ENCODE measurements at regions not wholly inside any gene's neighbourhood (a gene's known extent, or its start where the extent isn't known, plus 50 kb on each side); places are given as distances from the start of the nearest gene placed in this dataset.

- intact Hi-C loops (cut with DNase I): no loop called here
- DNase-seq: peak in 4 of 42 donors; percentile 5 to 39 (median 19)
These were observed 190.0 kb downstream of the EMP1 start for GRCh38 chr12:13386323-13387039.

- DNase-seq: no peak
- intact Hi-C loops (cut with DNase I): no loop called here
These were observed 186.9 kb downstream of the EMP1 start for GRCh38 chr12:13383379-13383778.

- no peak for DNase-seq
- intact Hi-C loops (cut with DNase I): no loop called here
These were observed 183.8 kb downstream of the EMP1 start for GRCh38 chr12:13380297-13380696.

- intact Hi-C loops (cut with DNase I): no loop called here
- DNase-seq: no peak
These were observed 183.1 kb downstream of the EMP1 start for GRCh38 chr12:13379531-13380188.

- intact Hi-C loops (cut with DNase I): no loop called here
- DNase-seq: no peak
These were observed 181.2 kb downstream of the EMP1 start for GRCh38 chr12:13377698-13378097.

- intact Hi-C loops (cut with DNase I): no loop called here
- no peak for DNase-seq
These were observed 180.3 kb downstream of the EMP1 start for GRCh38 chr12:13376610-13377373.

GRCh38 chr12:13375583-13376345 lies 179.2 kb downstream of the EMP1 start:
- no peak for DNase-seq
- intact Hi-C loops (cut with DNase I): no loop called here

- intact Hi-C loops (cut with DNase I): no loop called here
- peak in 11 of 42 donors; percentile 3 to 46 (median 19) for DNase-seq
These were observed 178.3 kb downstream of the EMP1 start for GRCh38 chr12:13374793-13375192.

- no peak for DNase-seq
- intact Hi-C loops (cut with DNase I): no loop called here
These were observed 177.3 kb downstream of the EMP1 start for GRCh38 chr12:13373803-13374202.

- DNase-seq: no peak
- intact Hi-C loops (cut with DNase I): no loop called here
These were observed 176.6 kb downstream of the EMP1 start for GRCh38 chr12:13373131-13373530.

GRCh38 chr12:13372386-13372785 lies 175.9 kb downstream of the EMP1 start:
- intact Hi-C loops (cut with DNase I): no loop called here

GRCh38 chr12:13371797-13372196 lies 175.3 kb downstream of the EMP1 start:
- intact Hi-C loops (cut with DNase I): no loop called here
- no peak for DNase-seq

More at GRCh38 chr12:13372386-13372785, 175.9 kb downstream of the EMP1 start:
- no peak for DNase-seq

- DNase-seq: no peak
- intact Hi-C loops (cut with DNase I): no loop called here
These were observed 174.8 kb downstream of the EMP1 start for GRCh38 chr12:13371367-13371766.

- intact Hi-C loops (cut with DNase I): loop anchor here (10.0 kb wide), 1 partner anchor 165 kb away; no protein-coding TSS in a partner anchor
These were observed 173.0 kb downstream of the EMP1 start for GRCh38 chr12:13369474-13370056.

GRCh38 chr12:13368971-13369370 lies 172.4 kb downstream of the EMP1 start:
- intact Hi-C loops (cut with DNase I): loop anchor here (10.0 kb wide), 1 partner anchor 166 kb away; no protein-coding TSS in a partner anchor
- no peak for DNase-seq

More at GRCh38 chr12:13369474-13370056, 173.0 kb downstream of the EMP1 start:
- DNase-seq: no peak

- intact Hi-C loops (cut with DNase I): loop anchor here (10.0 kb wide), 1 partner anchor 166 kb away; no protein-coding TSS in a partner anchor
- DNase-seq: no peak
These were observed 171.9 kb downstream of the EMP1 start for GRCh38 chr12:13368431-13368830.

GRCh38 chr12:13367973-13368372 lies 171.4 kb downstream of the EMP1 start:
- intact Hi-C loops (cut with DNase I): loop anchor here (10.0 kb wide), 1 partner anchor 167 kb away; no protein-coding TSS in a partner anchor
- DNase-seq: no peak

- DNase-seq: no peak
- intact Hi-C loops (cut with DNase I): loop anchor here (10.0 kb wide), 1 partner anchor 169 kb away; no protein-coding TSS in a partner anchor
These were observed 169.3 kb downstream of the EMP1 start for GRCh38 chr12:13365748-13366366.

Data from head of caudate nucleus (tissue), 42 donors.